ENCODE measurements at regions not wholly inside any gene's neighbourhood (a gene's known extent, or its start where the extent isn't known, plus 50 kb on each side); places are given as distances from the start of the nearest gene placed in this dataset.
A peak's percentile ranks its signal among the peaks of the same experiment; 100 is the strongest.

DNA sequence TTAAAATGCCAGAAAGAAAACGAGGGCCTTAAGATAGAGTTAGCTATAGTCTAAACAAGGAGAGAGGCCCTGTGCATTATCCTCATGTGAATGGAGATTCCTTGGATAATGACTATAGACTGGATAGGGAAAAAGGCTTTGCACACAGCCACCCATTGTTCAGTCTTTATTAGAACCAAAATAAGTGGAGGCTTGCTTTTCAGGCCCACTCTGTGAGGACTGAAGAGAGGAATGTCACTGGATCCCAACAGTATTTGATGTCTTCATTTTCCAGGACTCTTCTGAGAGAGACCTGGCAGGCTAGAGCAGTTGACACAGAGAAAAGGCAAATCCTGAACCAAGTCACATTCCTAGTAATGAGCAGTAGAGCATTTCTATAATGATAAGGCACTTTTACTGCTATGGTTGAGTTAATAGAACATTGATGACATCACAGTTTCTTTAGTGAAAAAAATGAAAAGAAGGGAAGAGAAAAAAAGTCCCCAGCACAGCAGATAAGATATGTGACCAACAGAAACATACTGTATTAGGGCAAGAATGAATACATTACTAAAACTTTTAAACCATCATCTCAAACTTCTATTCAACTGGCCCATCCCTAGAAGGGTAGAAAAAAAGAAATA, 315.1 kb downstream of the EPHA7 start:
- Mint-ChIP-seq H3K36me3 (ENCODE audit: low read depth) (no peaks in the 10 kb centered on the region), H3K4me3 (no peak overlapping the region), H3K9me3 (no peaks in the 10 kb centered on the region), H3K4me1 (no peaks in the 10 kb centered on the region), H3K27me3 (ENCODE audit: low read depth) (no peaks in the 10 kb centered on the region), H3K27ac (no peak overlapping the region)
- TF ChIP-seq, protein P1, sequence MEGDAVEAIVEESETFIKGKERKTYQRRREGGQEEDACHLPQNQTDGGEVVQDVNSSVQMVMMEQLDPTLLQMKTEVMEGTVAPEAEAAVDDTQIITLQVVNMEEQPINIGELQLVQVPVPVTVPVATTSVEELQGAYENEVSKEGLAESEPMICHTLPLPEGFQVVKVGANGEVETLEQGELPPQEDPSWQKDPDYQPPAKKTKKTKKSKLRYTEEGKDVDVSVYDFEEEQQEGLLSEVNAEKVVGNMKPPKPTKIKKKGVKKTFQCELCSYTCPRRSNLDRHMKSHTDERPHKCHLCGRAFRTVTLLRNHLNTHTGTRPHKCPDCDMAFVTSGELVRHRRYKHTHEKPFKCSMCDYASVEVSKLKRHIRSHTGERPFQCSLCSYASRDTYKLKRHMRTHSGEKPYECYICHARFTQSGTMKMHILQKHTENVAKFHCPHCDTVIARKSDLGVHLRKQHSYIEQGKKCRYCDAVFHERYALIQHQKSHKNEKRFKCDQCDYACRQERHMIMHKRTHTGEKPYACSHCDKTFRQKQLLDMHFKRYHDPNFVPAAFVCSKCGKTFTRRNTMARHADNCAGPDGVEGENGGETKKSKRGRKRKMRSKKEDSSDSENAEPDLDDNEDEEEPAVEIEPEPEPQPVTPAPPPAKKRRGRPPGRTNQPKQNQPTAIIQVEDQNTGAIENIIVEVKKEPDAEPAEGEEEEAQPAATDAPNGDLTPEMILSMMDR (IDR thresholded peaks at IDR 0.05; ENCODE audit: unreplicated experiment in 3 of 3), result no peak

DNA sequence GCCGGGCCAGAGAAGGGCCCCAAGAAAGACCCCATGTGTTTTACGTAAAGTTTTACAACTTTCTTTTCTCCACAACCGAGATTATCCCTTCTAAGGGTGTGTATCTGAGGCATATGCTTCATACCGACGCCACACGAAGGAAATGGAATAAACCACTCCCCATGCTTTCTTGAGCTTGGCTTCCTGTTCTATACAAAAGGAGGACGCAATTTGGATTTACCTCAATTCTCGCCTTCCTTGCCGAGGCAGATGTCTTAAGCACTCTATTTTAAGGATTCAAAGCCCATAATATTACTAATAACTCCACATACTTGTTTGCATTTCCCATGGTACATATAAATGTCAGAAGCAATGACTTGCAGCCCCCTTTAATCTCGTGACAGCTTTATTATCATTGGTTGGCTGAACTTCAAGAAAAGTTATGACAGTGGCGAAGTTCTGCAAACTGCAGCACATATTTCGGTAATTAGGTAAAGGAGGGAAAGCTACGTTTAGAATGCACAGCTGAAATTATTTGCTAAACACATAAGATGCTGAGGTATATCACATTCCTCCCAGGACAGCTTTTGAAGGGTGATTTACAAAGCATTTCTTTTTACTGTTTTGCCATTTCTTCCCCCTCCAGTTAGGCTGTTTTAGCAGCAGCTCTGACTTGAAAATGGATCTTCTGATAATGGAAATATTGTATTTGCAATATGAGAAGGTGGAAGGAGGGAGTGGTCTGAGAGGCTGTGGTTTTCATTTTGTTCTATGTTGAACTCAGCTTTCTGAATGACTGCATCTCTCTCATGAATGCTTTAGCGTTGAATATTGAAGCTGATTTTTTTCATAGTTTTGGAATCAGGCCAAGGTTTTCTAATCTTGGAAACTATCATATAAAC, 330.5 kb downstream of the EPHA7 start:
- no peaks in the 10 kb centered on the region for H3K36me3 Mint-ChIP-seq (ENCODE audit: low read depth)
- peak overlapping the region; percentile 91 to 97 (median 96) for H3K27ac Mint-ChIP-seq
- peaks cover 20% of the 10 kb centered on the region for H3K4me1 Mint-ChIP-seq
- no peaks in the 10 kb centered on the region for H3K27me3 Mint-ChIP-seq (ENCODE audit: low read depth)
- H3K9me3 Mint-ChIP-seq, result no peaks in the 10 kb centered on the region
- peak overlapping the region; percentile 53 to 77 (median 70) for H3K4me3 Mint-ChIP-seq
- TF ChIP-seq, protein P1 (IDR thresholded peaks at IDR 0.05; ENCODE audit: unreplicated experiment in 3 of 3), result no peak

DNA sequence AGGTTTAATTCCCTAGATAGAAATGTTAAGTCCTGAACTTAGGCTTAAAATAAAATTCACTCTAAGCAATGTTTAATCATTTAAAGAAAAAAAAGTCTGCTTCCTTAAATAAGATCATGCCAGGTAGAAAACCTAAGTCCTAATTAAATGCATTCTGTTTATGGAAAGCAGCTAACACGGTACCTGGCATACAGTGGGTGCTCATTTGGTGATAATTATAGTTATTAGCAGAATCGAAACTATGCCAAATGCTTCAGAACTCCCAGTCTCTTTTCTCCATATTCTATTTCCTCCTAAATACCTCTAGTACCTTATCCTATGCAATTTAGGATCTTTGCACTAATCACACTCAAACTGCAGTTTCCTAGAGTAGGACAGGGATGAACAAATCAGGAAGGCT, 331.8 kb downstream of the EPHA7 start:
- Mint-ChIP-seq H3K36me3 (ENCODE audit: low read depth) (no peaks in the 10 kb centered on the region), H3K4me3 (no peak overlapping the region), H3K9me3 (no peaks in the 10 kb centered on the region), H3K27me3 (ENCODE audit: low read depth) (no peaks in the 10 kb centered on the region), H3K27ac (peak overlapping the region in 1 of 3 experiments; percentile 97), H3K4me1 (peaks cover 33% of the 10 kb centered on the region)
- TF ChIP-seq, protein P1 (IDR thresholded peaks at IDR 0.05; ENCODE audit: unreplicated experiment in 3 of 3), result no peak

DNA sequence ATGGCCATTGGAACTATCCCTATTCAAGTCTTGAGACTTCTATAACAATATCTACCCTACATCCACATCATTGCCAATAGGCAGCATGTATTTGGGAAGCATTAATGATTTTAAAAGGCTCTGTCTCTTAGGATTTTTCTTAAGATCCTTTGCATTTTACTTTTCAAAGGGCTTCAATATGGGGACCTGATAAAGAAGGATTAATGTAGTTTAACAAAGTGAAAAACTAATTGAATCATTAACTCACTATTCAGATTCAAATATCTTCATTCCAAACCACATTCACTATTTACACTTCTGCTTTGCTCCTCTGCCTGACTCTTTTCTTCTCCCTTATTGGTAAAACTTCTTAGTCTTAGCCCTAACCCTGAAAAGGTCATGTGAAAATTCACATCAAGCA, 333.0 kb downstream of the EPHA7 start:
- Mint-ChIP-seq H3K27ac (no peak overlapping the region), H3K36me3 (ENCODE audit: low read depth) (no peaks in the 10 kb centered on the region), H3K4me1 (peaks cover 37% of the 10 kb centered on the region)

DNA sequence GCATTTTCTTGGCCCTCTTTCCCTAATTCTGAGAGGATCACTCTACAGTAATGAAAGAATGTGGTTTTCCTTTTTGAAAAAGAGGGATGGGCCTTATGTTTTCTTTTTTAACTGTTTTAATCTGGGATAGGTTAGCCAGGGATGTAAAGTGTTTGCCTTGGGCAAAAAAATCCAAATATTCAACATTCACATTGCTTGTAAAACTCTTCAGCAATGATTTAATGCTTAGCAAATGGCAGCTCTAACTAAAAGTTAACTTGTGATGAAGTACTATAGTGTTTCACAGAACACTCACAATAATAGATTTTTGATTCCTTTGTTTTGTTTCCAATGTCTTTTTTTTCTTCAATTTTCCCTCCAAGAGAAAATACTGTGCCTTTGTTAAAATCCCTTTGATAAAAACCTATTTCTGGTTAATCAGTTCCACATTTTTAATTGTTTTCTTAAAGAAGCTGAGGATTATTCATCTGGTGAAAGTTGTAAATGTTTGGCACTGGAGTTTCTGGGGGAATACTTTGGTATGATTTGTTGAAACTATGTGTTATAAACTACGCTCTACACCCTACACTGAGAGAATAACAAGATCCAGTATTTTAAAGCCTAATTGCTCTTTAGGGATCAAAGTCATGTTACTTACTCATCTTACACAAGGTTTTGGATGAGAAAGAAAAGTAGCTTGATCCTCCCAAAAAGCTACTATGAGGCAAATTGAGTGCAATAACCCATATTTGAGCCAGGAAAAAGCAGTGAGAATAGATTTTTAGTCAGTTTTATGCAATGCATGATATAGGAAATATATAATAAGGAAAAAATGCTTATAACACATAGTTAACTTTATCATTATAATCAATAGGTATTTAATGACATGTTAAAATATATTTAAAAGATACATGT, 335.8 kb downstream of the EPHA7 start:
- TF ChIP-seq, protein P1 (IDR thresholded peaks at IDR 0.05; ENCODE audit: unreplicated experiment in 3 of 3), result no peak
- no peaks in the 10 kb centered on the region for H3K36me3 Mint-ChIP-seq (ENCODE audit: low read depth)
- H3K9me3 Mint-ChIP-seq, result no peaks in the 10 kb centered on the region
- H3K27ac Mint-ChIP-seq, result peak overlapping the region; percentile 38 to 74 (median 60)
- H3K4me3 Mint-ChIP-seq, result no peak overlapping the region
- H3K4me1 Mint-ChIP-seq, result peaks cover 28% of the 10 kb centered on the region
- no peaks in the 10 kb centered on the region for H3K27me3 Mint-ChIP-seq (ENCODE audit: low read depth)

More for the DNA sequence above, 333.0 kb downstream of the EPHA7 start:
- Mint-ChIP-seq H3K9me3 (no peaks in the 10 kb centered on the region), H3K4me3 (no peak overlapping the region), H3K27me3 (ENCODE audit: low read depth) (no peaks in the 10 kb centered on the region)
- TF ChIP-seq, protein P1 (IDR thresholded peaks at IDR 0.05; ENCODE audit: unreplicated experiment in 3 of 3), result no peak

All from nephron (organoid).